22Rv1 (cell line): ENCODE measurements at regions not wholly inside any gene's neighbourhood (a gene's known extent, or its start where the extent isn't known, plus 50 kb on each side); places are given as distances from the start of the nearest gene placed in this dataset.
"Not testable (repeated sequence)": the region's sequence is repeated elsewhere in the genome, so short reads cannot be mapped to it uniquely, and the experiment has no call there.

Experiments
- H3K27ac ChIP-seq: fragments of 450-650 bp; 2 replicates; pipeline ENCODE4 v1.5.1; 2017
- CTCF ChIP-seq: fragments of 450-650 bp; IDR thresholded peaks from 2 replicates; pipeline ENCODE4 v1.5.1; 2017; ENCODE audit warnings: mild to moderate bottlenecking
- ZFX ChIP-seq: fragments of 450-650 bp; IDR thresholded peaks from 2 replicates; pipeline ENCODE4 v1.6.1; 2017; ENCODE audit warnings: antibody characterized with exemption, borderline replicate concordance

- not testable (repeated sequence) for H3K27ac ChIP-seq
These were observed 50.8 kb upstream of the GRIN2B start for GRCh38 chr12:14032191-14032590.

- no peak for TF ChIP-seq CTCF
- H3K27ac ChIP-seq, result no peak overlapping the region
These were observed 62.4 kb upstream of the GRIN2B start for GRCh38 chr12:14043776-14044175.

GRCh38 chr12:14048941-14049545, 67.6 kb upstream of the GRIN2B start:
- no peak overlapping the region for H3K27ac ChIP-seq
- TF ChIP-seq ZFX (no peak), CTCF (no peak)

GRCh38 chr12:14057895-14058294, 76.5 kb upstream of the GRIN2B start:
- TF ChIP-seq CTCF, result no peak
- no peak for TF ChIP-seq ZFX

GRCh38 chr12:14058717-14059116, 77.3 kb upstream of the GRIN2B start:
- no peak overlapping the region for H3K27ac ChIP-seq
- no peak for TF ChIP-seq CTCF
- no peak for TF ChIP-seq ZFX

More at GRCh38 chr12:14057895-14058294, 76.5 kb upstream of the GRIN2B start:
- no peak overlapping the region for H3K27ac ChIP-seq

GRCh38 chr12:14059548-14059947, 78.1 kb upstream of the GRIN2B start:
- no peak overlapping the region for H3K27ac ChIP-seq
- TF ChIP-seq ZFX, result no peak
- no peak for TF ChIP-seq CTCF

- TF ChIP-seq ZFX (no peak), CTCF (no peak)
- no peak overlapping the region for H3K27ac ChIP-seq
These were observed 84.2 kb upstream of the GRIN2B start for GRCh38 chr12:14065616-14066015.

GRCh38 chr12:14066021-14066420, 84.6 kb upstream of the GRIN2B start:
- H3K27ac ChIP-seq, result no peak overlapping the region
- TF ChIP-seq ZFX, result no peak
- TF ChIP-seq CTCF, result no peak
